ENCODE measurements at regions not wholly inside any gene's neighbourhood (a gene's known extent, or its start where the extent isn't known, plus 50 kb on each side); places are given as distances from the start of the nearest gene placed in this dataset.

DNA sequence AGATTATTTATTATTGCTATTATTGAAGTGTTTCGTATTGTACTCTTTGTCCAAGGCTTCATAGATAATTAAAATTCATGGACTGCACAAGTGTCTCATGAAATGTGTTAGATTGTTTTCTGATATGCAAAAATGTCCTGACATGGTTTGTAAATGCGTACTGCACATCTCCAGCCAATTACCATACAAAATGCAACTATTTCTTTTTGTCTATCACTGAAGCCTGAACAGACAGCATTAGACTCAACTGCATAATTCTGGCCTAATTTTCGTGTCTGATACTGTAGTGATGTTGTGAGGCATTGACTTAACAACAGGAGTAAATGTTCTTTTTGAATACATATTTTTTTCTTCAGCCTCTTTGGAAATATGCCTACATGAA is 498.2 kb upstream of the CD180 start:
- TF ChIP-seq, protein P1, sequence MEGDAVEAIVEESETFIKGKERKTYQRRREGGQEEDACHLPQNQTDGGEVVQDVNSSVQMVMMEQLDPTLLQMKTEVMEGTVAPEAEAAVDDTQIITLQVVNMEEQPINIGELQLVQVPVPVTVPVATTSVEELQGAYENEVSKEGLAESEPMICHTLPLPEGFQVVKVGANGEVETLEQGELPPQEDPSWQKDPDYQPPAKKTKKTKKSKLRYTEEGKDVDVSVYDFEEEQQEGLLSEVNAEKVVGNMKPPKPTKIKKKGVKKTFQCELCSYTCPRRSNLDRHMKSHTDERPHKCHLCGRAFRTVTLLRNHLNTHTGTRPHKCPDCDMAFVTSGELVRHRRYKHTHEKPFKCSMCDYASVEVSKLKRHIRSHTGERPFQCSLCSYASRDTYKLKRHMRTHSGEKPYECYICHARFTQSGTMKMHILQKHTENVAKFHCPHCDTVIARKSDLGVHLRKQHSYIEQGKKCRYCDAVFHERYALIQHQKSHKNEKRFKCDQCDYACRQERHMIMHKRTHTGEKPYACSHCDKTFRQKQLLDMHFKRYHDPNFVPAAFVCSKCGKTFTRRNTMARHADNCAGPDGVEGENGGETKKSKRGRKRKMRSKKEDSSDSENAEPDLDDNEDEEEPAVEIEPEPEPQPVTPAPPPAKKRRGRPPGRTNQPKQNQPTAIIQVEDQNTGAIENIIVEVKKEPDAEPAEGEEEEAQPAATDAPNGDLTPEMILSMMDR (IDR thresholded peaks at IDR 0.05) = no peak
- TF ChIP-seq POLR2A (IDR thresholded peaks at IDR 0.05) = no peak

Measured in Peyer's patch (tissue), 4 donors.